Thoracic aorta (tissue), 2 donors: ENCODE measurements at regions not wholly inside any gene's neighbourhood (a gene's known extent, or its start where the extent isn't known, plus 50 kb on each side); places are given as distances from the start of the nearest gene placed in this dataset.

Experiments used
- ATAC-seq: fragments of 150-250 bp; one replicate; pipeline ENCODE4 v1.8.0; 2017; ENCODE audit warnings: low read depth; ENCODE audit not compliant: insufficient number of reproducible peaks, low FRiP score
- DNase-seq: peaks from one replicate; pipeline ENCODE4 v3.0.0-alpha.2; 2020; ENCODE audit warnings: low spot score
- H3K27ac ChIP-seq, 2 donors: fragments of 200-600 bp; sonication (generic); 1 replicate in 1 of 2; 2 replicates in 1 of 2; pipeline ENCODE4 v1.5.1; 2016; ENCODE audit warnings: mild to moderate bottlenecking in 2 of 2, moderate library complexity in 2 of 2
- H3K27me3 ChIP-seq: fragments of 200-600 bp; sonication (generic); replicated peaks from 2 replicates; pipeline ENCODE4 v1.6.0; 2016; ENCODE audit warnings: mild to moderate bottlenecking; ENCODE audit not compliant: insufficient read depth
- H3K36me3 ChIP-seq: fragments of 200-600 bp; sonication (generic); one replicate; pipeline ENCODE4 v1.5.1; 2016
- H3K4me1 ChIP-seq, 2 donors: fragments of 200-600 bp; sonication (generic); 1 replicate in 1 of 2; 2 replicates in 1 of 2; pipeline versions ENCODE4 v1.5.1 to v1.6.0; 2016; ENCODE audit warnings: low read depth in 2 of 2, mild to moderate bottlenecking in 1 of 2; ENCODE audit not compliant: control insufficient read depth in 1 of 2
- H3K4me3 ChIP-seq: fragments of 200-600 bp; sonication (generic); 2 replicates; pipeline ENCODE4 v1.5.1; 2016; ENCODE audit warnings: mild to moderate bottlenecking
- H3K9me3 ChIP-seq: fragments of 200-600 bp; sonication (generic); 2 replicates; pipeline ENCODE4 v1.5.1; 2016
- TF ChIP-seq, protein P1 (sequence below): fragments of 200-600 bp; sonication (generic); IDR thresholded peaks from one replicate; pipeline ENCODE4 v1.5.1; 2019; ENCODE audit warnings: antibody characterized with exemption

DNA sequence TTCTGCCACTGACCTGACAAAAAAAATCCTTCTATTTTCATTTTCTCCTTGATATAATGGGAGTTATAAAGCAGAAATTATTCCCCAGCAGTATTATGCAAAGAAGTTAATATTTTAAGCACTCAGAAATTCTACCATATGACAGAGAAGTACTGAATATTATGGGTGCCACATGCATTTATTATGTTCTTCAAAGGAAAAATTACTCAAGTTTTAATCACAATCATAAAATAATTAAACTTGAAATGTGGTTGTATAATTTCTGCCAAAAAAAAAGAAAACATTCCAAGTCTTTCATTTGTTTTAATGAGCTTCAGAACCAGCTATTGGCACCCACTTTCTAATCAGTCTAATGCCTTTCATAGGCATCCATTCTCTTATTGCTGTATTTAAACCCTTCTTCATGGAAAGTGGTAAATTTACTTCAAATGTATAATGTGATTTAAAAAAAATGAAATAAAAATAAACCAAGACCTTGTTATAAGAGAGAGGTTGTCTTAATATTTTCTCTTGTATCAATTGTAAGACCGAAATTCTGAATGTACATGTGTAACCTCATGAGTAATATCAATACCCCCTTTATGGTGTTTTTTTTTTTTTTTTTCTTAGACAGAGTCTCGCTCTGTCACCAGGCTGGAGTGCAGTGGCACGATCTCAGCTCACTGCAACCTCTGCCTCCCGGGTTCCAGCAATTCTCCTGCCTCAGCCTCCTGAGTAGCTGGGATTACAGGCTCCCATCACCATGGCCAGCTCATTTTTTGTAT is 302.3 kb downstream of the IRS1 start:
- H3K4me3 ChIP-seq: no peak overlapping the region
- no peak overlapping the region for H3K27ac ChIP-seq
- H3K4me1 ChIP-seq: no peaks in the 10 kb centered on the region
- H3K36me3 ChIP-seq: no peaks in the 10 kb centered on the region
- no peaks in the 10 kb centered on the region for H3K9me3 ChIP-seq
- DNase-seq (no peak), ATAC-seq (no peak)
- H3K27me3 ChIP-seq: no peaks in the 10 kb centered on the region
- TF ChIP-seq, protein P1, sequence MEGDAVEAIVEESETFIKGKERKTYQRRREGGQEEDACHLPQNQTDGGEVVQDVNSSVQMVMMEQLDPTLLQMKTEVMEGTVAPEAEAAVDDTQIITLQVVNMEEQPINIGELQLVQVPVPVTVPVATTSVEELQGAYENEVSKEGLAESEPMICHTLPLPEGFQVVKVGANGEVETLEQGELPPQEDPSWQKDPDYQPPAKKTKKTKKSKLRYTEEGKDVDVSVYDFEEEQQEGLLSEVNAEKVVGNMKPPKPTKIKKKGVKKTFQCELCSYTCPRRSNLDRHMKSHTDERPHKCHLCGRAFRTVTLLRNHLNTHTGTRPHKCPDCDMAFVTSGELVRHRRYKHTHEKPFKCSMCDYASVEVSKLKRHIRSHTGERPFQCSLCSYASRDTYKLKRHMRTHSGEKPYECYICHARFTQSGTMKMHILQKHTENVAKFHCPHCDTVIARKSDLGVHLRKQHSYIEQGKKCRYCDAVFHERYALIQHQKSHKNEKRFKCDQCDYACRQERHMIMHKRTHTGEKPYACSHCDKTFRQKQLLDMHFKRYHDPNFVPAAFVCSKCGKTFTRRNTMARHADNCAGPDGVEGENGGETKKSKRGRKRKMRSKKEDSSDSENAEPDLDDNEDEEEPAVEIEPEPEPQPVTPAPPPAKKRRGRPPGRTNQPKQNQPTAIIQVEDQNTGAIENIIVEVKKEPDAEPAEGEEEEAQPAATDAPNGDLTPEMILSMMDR: no peak

DNA sequence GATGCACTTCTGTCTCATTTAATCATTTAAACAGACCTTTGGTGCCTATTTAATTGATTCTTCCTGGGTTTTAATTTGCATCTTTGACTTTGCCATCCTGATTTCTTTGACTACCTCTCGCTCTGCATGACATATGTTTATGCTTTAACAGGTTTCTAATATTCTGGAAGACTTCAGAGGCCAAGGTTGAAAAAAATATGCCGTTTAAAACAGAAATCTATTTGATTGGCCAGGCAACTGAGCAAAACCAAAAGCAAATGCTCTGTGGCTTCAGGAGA is 303.4 kb downstream of the IRS1 start:
- Histone ChIP-seq H3K4me1 (no peaks in the 10 kb centered on the region), H3K27me3 (no peaks in the 10 kb centered on the region), H3K9me3 (no peaks in the 10 kb centered on the region), H3K4me3 (no peak overlapping the region), H3K36me3 (no peaks in the 10 kb centered on the region), H3K27ac (no peak overlapping the region)
- DNase-seq (no peak), ATAC-seq (no peak)
- TF ChIP-seq, protein P1: no peak

DNA sequence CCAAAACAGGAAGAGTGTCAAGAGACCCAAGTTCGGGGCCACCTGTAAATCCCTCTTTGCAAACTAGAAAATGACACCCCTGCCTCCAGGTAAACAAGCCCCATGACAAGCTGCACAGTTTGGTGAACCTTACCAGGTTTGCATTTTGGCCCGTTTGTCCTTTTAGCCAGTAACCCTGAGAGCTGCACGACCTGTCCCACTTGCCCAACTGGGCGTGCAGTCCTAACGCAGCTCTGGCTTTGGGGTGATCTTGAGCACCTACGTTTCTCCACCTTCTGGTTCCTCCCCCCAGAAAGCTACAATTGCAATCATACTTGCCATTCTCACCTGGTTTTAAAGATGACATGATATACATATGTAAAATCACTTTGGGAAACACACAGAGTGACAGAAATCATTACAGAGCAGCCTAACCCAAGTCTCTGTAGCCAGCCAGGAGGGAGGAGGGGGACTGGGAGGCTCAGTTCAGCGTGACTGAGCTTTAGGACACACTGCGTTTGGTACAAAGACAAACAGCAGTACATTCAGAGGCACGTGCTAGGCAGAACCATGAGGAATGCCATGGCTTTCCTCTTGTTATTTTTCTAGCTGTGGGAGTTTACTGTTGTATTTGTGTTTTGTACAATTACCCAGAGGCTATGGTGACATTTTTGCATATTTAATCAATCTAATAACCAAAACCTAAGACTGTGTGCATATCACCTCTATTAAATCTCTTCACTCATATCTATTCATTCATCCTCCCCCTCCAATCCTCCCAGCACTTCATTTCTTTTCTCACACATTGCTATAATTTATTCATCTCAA is 304.0 kb downstream of the IRS1 start:
- ATAC-seq (no peak), DNase-seq (no peak)
- H3K4me3 ChIP-seq: no peak overlapping the region
- no peaks in the 10 kb centered on the region for H3K9me3 ChIP-seq
- TF ChIP-seq, protein P1: no peak
- H3K27ac ChIP-seq: no peak overlapping the region
- no peaks in the 10 kb centered on the region for H3K36me3 ChIP-seq
- H3K27me3 ChIP-seq: no peaks in the 10 kb centered on the region
- H3K4me1 ChIP-seq: no peaks in the 10 kb centered on the region

DNA sequence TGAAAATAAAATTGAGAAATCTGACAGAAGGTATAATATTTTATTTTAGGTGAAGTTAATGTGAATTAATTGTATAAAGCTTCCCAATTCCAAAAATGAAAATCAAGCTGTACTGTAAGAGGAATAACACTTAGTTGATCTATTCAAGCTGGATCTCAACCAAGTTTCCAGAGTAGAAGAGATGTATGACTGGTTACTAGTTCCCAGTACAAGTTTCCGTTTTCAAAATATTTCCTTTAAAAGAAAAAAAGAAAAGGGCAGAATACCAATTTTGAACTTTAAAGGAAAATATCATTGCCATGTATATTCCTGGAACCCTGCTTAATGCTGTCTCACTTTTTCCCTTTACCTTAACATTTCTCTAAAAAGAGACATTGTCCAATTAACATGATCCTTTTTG is 308.5 kb downstream of the IRS1 start:
- TF ChIP-seq, protein P1: no peak
- no peaks in the 10 kb centered on the region for H3K9me3 ChIP-seq
- H3K27ac ChIP-seq: no peak overlapping the region
- H3K27me3 ChIP-seq: no peaks in the 10 kb centered on the region
- H3K36me3 ChIP-seq: no peaks in the 10 kb centered on the region
- no peak overlapping the region for H3K4me3 ChIP-seq
- ATAC-seq (no peak), DNase-seq (no peak)
- H3K4me1 ChIP-seq: no peaks in the 10 kb centered on the region

DNA sequence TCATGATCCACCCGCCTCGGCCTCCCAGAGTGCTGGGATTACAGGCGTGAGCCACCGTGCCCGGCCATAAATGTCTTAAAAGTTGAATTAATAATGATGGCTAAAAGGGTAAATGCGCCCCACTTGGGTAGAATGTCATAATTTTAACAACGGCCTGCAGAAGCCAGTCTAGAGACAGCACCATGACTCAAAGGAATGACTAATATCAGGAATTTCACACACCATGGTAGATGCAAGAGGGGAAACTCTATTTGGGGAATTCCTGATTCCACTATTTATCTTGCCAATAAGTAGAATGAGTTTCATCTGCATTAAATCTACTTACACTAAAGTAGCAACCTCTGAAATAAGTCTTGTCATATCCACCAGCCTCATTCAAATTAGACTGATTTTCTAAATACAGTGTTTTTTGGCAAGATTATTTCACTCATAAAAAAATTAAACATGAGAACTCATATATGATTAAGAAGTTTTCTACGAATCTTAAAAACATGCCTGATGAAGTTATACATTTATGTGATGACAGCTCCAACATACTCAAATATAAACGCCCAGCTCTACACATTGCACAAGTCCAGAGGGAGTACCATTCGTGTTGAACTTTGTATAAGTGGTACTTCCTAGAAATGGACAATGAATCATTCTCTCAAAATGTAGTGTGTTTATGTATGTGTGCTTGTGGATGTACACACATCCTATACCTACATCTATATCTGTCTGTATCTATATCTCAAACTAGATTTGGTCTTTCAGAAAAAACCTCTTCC is 309.7 kb downstream of the IRS1 start:
- no peak for ATAC-seq
- H3K4me3 ChIP-seq: no peak overlapping the region
- no peak for DNase-seq

More for the DNA sequence above, 309.7 kb downstream of the IRS1 start:
- H3K36me3 ChIP-seq: no peaks in the 10 kb centered on the region
- H3K9me3 ChIP-seq: no peaks in the 10 kb centered on the region
- no peaks in the 10 kb centered on the region for H3K27me3 ChIP-seq
- TF ChIP-seq, protein P1: no peak
- H3K4me1 ChIP-seq: no peaks in the 10 kb centered on the region
- no peak overlapping the region for H3K27ac ChIP-seq
